22Rv1 (cell line): ENCODE measurements at regions not wholly inside any gene's neighbourhood (a gene's known extent, or its start where the extent isn't known, plus 50 kb on each side); places are given as distances from the start of the nearest gene placed in this dataset.

Source experiments
- ZFX ChIP-seq: fragments of 450-650 bp; IDR thresholded peaks from 2 replicates; pipeline ENCODE4 v1.6.1; 2017; ENCODE audit warnings: antibody characterized with exemption, borderline replicate concordance
- TF ChIP-seq, protein P1 (sequence below): fragments of 450-650 bp; IDR thresholded peaks from 2 replicates; pipeline ENCODE4 v1.5.1; 2017; ENCODE audit warnings: mild to moderate bottlenecking

DNA sequence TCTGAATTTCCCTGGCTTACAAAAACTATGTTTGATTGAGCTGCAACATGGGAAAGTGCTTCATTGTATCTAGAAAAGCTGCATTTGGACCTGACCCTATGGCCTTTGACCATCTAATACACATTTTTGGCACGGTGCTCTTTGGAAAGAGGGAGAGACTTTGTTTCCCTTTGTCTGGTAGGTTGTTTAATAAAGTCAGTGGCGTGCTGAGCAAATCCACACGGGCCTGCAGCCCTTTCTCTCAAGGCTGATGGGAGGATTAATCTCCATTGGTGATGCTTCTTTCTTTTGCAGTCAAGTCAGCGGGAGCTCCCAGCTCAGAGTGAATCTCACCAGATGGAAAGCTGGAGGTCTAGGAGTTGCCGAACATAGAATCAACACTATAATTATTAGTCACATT lies 314.7 kb upstream of the CNR1 start:
- TF ChIP-seq, protein P1, sequence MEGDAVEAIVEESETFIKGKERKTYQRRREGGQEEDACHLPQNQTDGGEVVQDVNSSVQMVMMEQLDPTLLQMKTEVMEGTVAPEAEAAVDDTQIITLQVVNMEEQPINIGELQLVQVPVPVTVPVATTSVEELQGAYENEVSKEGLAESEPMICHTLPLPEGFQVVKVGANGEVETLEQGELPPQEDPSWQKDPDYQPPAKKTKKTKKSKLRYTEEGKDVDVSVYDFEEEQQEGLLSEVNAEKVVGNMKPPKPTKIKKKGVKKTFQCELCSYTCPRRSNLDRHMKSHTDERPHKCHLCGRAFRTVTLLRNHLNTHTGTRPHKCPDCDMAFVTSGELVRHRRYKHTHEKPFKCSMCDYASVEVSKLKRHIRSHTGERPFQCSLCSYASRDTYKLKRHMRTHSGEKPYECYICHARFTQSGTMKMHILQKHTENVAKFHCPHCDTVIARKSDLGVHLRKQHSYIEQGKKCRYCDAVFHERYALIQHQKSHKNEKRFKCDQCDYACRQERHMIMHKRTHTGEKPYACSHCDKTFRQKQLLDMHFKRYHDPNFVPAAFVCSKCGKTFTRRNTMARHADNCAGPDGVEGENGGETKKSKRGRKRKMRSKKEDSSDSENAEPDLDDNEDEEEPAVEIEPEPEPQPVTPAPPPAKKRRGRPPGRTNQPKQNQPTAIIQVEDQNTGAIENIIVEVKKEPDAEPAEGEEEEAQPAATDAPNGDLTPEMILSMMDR, result no peak
- no peak for TF ChIP-seq ZFX
